GM12801 (cell line): ENCODE measurements at regions not wholly inside any gene's neighbourhood (a gene's known extent, or its start where the extent isn't known, plus 50 kb on each side); places are given as distances from the start of the nearest gene placed in this dataset.

Experiments
- CTCF ChIP-seq: IDR thresholded peaks from one replicate; pipeline ENCODE4 v1.5.1; 2011; ENCODE audit warnings: control low read depth; ENCODE audit not compliant: insufficient read length; ENCODE audit errors: extremely low read depth

GRCh38 chr1:221903594-221903993 is 161.7 kb upstream of the DUSP10 start:
- TF ChIP-seq CTCF, result no peak

GRCh38 chr1:221902961-221903360 is 161.1 kb upstream of the DUSP10 start:
- TF ChIP-seq CTCF, result no peak

GRCh38 chr1:221900678-221901077 is 158.8 kb upstream of the DUSP10 start:
- TF ChIP-seq CTCF, result no peak

- no peak for TF ChIP-seq CTCF
Measured at GRCh38 chr1:221897321-221897721, 155.4 kb upstream of the DUSP10 start.

GRCh38 chr1:221892301-221892830 is 150.5 kb upstream of the DUSP10 start:
- no peak for TF ChIP-seq CTCF

- no peak for TF ChIP-seq CTCF
Measured at GRCh38 chr1:221891708-221892107, 149.8 kb upstream of the DUSP10 start.

GRCh38 chr1:221888801-221889200 is 146.9 kb upstream of the DUSP10 start:
- TF ChIP-seq CTCF, result no peak

- TF ChIP-seq CTCF, result no peak
Measured at GRCh38 chr1:221888218-221888617, 146.3 kb upstream of the DUSP10 start.
